ENCODE measurements at regions not wholly inside any gene's neighbourhood (a gene's known extent, or its start where the extent isn't known, plus 50 kb on each side); places are given as distances from the start of the nearest gene placed in this dataset.

DNA sequence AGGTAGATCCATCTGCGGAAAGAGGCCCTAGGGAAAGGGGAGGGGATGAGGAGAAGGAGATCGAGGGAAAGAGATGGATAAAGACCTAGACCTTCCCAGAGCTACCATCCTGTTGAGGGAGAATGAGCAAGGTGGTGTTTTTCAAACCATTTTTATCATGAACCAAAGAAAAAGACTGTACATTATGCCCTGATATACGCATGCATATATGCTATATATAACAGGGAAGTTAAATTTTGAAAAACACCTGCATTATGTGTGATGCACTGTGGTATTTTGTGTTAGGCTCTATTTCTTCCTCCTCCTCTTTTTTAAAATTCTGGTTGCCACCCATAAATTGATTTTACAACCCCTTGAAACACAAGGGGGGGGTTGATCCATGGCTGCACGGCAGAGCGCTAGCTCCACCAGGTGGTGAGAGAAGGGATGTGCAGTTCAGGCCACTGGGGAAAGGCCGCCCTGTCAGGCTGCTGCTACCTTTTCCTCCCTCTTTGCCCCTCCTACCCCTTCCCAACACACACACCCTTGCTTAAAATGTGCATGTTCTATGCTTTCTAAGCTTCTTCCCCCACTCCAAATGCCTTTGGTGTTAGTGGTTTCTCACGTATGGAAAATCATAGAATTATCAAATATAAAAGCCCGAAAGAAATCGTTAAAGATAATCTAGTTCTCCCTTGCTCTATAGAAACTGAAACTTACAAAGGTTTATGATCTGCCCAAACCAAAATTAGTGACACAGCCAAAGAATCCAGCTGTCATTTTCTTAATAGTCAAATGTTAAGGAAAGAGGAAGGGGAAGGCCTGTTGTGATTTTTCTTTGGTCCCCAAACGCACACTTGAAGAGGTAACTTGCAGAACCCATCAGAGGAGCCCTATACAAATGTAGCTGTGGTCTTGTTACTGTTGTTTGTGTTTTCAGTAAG lies 262.0 kb upstream of the UMPS start:
- Mint-ChIP-seq H3K4me1 (no peaks in the 10 kb centered on the region), H3K27ac (no peak overlapping the region), H3K27me3 (peaks cover 18% of the 10 kb centered on the region), H3K4me3 (no peak overlapping the region), H3K36me3 (ENCODE audit: low read depth) (no peaks in the 10 kb centered on the region), H3K9me3 (no peaks in the 10 kb centered on the region)
- intact Hi-C loops (cut with micrococcal nuclease): loop anchor here (5.0 kb wide), 1 partner anchor 116 kb away; no protein-coding TSS in a partner anchor
- DNase-seq: peak; percentile 75

DNA sequence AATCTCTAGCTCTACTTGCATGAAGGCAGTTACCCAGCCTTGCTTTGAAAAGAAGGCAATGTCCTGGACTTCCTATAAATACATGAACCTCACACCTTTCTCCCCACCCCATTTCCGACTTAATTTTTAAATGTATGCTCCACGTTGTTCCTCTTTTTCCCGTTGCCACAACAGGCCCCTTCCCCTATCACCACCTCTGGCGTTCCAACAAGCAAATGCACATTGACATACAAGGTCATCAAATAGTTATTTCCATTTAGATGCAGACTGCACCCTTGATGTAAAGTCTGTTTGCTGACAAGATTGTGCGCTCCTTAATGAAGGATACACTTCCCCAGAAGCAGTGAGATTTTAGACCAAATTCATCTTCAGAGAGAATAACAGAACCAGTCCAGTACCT lies 260.7 kb upstream of the UMPS start:
- intact Hi-C loops (cut with micrococcal nuclease): loop anchor here (5.0 kb wide), 1 partner anchor 117 kb away; no protein-coding TSS in a partner anchor
- no peak for DNase-seq
- Mint-ChIP-seq H3K36me3 (ENCODE audit: low read depth) (no peaks in the 10 kb centered on the region), H3K27ac (no peak overlapping the region), H3K27me3 (peaks cover 16% of the 10 kb centered on the region), H3K4me1 (no peaks in the 10 kb centered on the region), H3K4me3 (no peak overlapping the region), H3K9me3 (no peaks in the 10 kb centered on the region)

DNA sequence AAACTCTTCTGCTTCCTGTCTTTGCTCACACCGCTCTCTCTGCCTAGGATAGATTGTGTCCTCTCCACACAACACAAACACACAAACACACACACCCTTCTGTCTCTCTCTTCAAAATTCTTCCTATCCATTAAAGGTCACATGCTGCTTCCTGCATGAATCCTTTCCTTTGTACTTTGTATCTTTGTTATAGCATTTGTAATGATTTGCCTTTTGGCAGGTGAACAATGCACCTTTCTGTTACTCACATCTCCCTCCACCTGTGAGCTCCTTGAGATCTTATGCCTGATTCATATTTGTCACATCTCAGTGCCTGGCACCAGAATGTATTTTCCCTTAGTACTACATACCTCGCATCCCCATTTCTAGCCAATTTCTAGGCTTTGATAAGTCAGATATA lies 251.4 kb upstream of the UMPS start:
- H3K27me3 Mint-ChIP-seq: peaks cover 20% of the 10 kb centered on the region
- no peaks in the 10 kb centered on the region for H3K36me3 Mint-ChIP-seq (ENCODE audit: low read depth)
- no peak for DNase-seq
- no peak overlapping the region for H3K27ac Mint-ChIP-seq
- no peak overlapping the region for H3K4me3 Mint-ChIP-seq
- no peaks in the 10 kb centered on the region for H3K9me3 Mint-ChIP-seq
- no peaks in the 10 kb centered on the region for H3K4me1 Mint-ChIP-seq
- intact Hi-C loops (cut with micrococcal nuclease): no loop called here

DNA sequence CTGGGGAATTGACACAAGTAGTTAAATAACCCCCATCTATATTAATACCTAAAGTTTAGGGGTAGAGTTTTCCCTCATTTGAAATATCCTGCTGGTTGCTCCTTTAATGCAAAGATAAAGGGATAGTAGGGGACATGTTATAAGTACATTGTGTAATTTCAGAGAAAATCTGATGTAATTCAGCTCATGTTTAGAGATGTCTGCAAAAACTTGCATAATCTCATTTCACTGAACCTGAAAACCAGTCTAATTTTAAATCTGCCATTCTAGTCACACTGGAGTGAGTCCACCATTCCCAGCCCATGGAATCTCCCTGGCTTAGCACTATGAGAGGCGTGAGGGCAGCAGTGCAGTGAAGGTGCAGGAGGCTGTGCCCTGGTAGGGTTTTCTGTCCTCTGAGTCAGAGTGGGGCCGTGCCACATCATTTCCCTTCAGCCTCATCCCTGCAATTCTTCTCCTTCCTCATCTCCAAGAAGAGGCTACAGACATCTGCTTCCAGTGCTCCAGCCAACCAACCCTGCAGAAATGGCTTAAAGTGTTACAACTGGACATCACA lies 246.3 kb upstream of the UMPS start:
- no peak overlapping the region for H3K4me3 Mint-ChIP-seq
- peaks cover 16% of the 10 kb centered on the region for H3K27me3 Mint-ChIP-seq
- intact Hi-C loops (cut with micrococcal nuclease): no loop called here
- H3K4me1 Mint-ChIP-seq: no peaks in the 10 kb centered on the region
- DNase-seq: no peak
- no peaks in the 10 kb centered on the region for H3K9me3 Mint-ChIP-seq
- no peaks in the 10 kb centered on the region for H3K36me3 Mint-ChIP-seq (ENCODE audit: low read depth)
- no peak overlapping the region for H3K27ac Mint-ChIP-seq

DNA sequence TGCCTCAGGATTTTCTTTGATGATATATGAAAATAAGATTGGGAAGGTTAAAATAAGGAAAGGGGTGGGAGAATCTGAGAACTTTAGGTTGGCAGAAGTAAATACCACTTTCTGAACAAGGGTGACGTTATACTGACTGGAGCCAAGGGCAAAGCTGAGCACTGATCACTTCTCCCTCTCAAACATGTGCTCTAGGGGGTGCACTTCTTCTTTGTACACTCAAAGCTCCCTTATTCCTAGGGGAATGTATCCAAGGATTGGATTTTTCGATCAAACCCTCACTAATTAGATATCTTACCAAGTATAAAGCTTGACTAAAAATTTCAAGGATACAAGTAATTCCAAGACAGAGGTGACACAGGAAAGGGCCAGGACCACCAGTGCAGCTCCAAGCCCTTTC lies 243.9 kb upstream of the UMPS start:
- intact Hi-C loops (cut with micrococcal nuclease): no loop called here
- Mint-ChIP-seq H3K9me3 (no peaks in the 10 kb centered on the region), H3K27ac (no peak overlapping the region), H3K27me3 (peaks cover 18% of the 10 kb centered on the region), H3K4me3 (no peak overlapping the region), H3K36me3 (ENCODE audit: low read depth) (no peaks in the 10 kb centered on the region), H3K4me1 (peaks cover 1% of the 10 kb centered on the region)
- DNase-seq: no peak

DNA sequence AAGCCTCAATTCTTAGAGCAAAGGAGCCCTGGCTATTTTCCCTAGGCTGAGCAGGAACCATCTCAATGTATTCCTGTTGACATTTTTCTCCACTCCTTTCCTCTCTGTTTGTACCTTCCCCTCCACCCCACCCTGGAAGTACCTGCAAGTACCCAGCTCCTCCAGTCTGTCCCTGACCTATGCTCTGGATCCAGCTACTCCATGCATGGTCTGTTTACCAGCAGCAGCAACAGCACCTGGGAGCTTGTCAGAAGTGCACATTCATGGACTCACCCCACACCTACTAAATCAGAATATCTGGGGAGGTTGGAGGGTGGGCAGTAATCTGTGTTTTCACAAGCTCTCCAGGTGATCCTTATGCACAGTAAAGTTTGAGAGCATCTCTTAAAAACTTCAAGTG lies 240.7 kb upstream of the UMPS start:
- DNase-seq: no peak
- Mint-ChIP-seq H3K27me3 (peaks cover 11% of the 10 kb centered on the region), H3K4me3 (no peak overlapping the region), H3K9me3 (no peaks in the 10 kb centered on the region), H3K27ac (no peak overlapping the region), H3K36me3 (ENCODE audit: low read depth) (no peaks in the 10 kb centered on the region), H3K4me1 (peaks cover 3% of the 10 kb centered on the region)
- intact Hi-C loops (cut with micrococcal nuclease): no loop called here

DNA sequence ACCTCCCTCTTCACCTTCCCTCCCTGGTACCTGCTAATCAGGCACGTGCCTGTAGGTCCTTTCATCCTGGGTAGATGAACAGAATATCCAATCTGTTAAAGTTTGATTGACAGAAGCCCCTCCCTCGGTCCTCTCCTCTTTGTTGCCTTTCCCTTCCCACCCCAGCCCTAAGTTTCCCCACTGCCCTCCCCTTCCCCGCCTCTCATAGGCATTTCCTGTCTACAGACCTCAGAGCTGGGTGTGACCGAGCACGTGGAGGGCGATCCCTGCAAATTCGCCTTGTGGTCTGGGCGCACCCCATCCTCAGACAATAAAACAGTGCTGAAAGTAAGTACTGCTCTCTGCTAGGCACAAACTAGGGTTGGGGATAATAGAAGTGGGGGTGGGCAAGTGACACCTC lies 239.2 kb upstream of the UMPS start:
- intact Hi-C loops (cut with micrococcal nuclease): loop anchor here (5.0 kb wide), 1 partner anchor 61 kb away; no protein-coding TSS in a partner anchor
- Mint-ChIP-seq H3K4me3 (no peak overlapping the region), H3K36me3 (ENCODE audit: low read depth) (no peaks in the 10 kb centered on the region), H3K4me1 (peaks cover 3% of the 10 kb centered on the region), H3K9me3 (no peaks in the 10 kb centered on the region), H3K27me3 (peaks cover 7% of the 10 kb centered on the region), H3K27ac (no peak overlapping the region)
- no peak for DNase-seq

DNA sequence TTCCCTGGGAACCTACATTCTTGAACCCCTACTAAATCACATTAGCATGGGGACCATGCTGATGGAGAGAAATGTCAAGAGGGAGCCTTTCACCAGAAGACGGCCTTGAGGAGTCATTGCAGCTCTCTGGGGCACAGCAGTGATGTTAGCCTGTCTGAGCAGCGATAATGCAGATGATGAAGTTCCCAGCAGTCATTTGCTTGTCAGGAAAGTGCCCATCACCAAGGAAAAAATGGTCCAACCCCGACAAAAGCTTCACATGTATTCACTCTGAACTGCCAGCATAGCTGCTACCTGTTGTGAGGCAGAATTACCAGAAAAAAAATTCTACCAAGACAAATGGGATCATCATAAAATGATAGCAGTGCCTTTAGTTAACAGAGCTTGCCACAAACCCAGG lies 238.4 kb upstream of the UMPS start:
- Mint-ChIP-seq H3K27me3 (peaks cover 9% of the 10 kb centered on the region), H3K4me3 (no peak overlapping the region), H3K27ac (no peak overlapping the region), H3K9me3 (no peaks in the 10 kb centered on the region), H3K36me3 (ENCODE audit: low read depth) (no peaks in the 10 kb centered on the region), H3K4me1 (peaks cover 3% of the 10 kb centered on the region)
- no peak for DNase-seq
- intact Hi-C loops (cut with micrococcal nuclease): loop anchor here (5.0 kb wide), 1 partner anchor 60 kb away; no protein-coding TSS in a partner anchor

DNA sequence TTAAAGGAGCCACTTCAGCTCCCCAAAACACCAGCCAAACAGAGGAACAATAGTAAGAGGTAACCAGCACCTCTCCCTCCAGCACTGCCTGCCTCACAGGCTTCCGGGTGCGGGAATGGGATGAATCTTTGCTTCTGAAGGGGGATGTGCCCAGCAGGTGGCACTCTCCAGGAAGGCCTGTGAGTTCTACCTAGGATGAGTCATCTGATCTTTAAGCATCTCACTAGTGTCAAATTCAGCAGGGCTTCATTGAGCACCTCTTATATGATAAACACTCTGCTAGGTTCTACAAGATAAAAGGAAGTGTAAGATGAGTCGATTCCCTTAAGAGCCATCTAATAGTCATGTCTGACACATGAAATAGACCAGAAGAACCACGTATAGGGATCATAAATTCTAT lies 237.4 kb upstream of the UMPS start:
- Mint-ChIP-seq H3K27me3 (peaks cover 7% of the 10 kb centered on the region), H3K9me3 (no peaks in the 10 kb centered on the region), H3K27ac (no peak overlapping the region), H3K4me1 (peaks cover 3% of the 10 kb centered on the region), H3K4me3 (no peak overlapping the region), H3K36me3 (ENCODE audit: low read depth) (no peaks in the 10 kb centered on the region)
- intact Hi-C loops (cut with micrococcal nuclease): loop anchor here (5.0 kb wide), 1 partner anchor 59 kb away; no protein-coding TSS in a partner anchor
- DNase-seq: peak; percentile 57

DNA sequence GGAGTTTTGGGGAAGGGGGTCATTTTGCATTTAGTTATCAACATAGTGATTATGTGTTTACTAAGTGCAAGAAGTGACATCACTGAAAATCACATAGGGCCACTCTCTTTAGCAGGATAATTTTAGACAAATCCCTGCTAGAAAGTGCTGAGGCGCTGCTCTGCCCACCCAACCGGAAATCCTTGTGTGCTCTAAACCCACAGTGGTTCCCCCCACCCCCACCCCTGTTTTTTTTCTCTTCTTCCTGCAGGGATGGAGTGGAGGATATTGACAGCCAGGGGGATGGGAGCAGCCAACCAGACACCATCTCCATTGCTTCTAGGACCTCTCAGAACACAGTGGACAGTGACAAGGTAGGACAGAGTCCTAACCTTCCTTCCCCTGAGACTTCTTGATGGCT lies 234.2 kb upstream of the UMPS start:
- Mint-ChIP-seq H3K4me3 (no peak overlapping the region), H3K27me3 (peaks cover 9% of the 10 kb centered on the region), H3K36me3 (ENCODE audit: low read depth) (no peaks in the 10 kb centered on the region), H3K27ac (no peak overlapping the region), H3K9me3 (no peaks in the 10 kb centered on the region), H3K4me1 (peaks cover 3% of the 10 kb centered on the region)
- no peak for DNase-seq
- intact Hi-C loops (cut with micrococcal nuclease): no loop called here

DNA sequence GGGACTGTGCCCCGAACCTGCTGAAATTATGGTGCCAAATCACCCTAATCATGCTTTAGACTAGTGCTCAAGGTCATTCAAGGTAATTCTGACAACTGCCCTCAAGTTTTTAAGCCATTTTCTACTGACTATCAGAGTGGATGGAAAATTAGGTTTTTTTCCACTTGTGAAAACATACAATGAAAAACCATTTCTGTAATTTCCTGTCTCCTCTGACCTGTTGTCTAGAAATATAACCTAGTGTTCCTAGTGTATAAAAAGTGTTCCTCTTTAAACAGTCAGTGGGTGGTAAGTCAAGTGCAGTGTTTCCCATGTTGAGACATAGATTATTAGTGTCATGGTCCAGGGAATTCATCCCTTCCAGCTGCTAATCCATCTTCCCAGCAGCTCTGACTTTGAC lies 232.8 kb upstream of the UMPS start:
- Mint-ChIP-seq H3K36me3 (ENCODE audit: low read depth) (no peaks in the 10 kb centered on the region), H3K4me1 (no peaks in the 10 kb centered on the region), H3K27ac (no peak overlapping the region), H3K27me3 (peaks cover 15% of the 10 kb centered on the region), H3K9me3 (no peaks in the 10 kb centered on the region), H3K4me3 (no peak overlapping the region)
- intact Hi-C loops (cut with micrococcal nuclease): no loop called here
- no peak for DNase-seq

DNA sequence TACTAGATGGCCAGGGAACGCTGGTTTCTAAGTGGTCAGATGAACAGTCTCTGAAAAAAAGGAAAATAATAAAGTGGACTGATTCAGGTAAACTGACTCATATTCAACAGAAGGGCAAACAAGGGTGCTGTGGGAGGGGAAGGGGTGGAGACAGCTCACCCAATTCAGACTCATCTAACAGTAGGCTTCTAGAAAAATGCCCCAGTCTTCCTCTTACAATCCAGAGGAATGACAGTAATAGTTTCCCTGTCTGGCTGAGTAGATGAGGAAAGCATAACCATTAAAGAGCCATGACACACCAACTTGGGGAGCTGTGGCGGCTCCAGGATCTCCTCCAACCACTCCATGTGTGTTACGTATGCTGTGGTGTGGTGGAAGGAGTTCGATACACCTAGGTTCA lies 231.4 kb upstream of the UMPS start:
- no peaks in the 10 kb centered on the region for H3K4me1 Mint-ChIP-seq
- no peaks in the 10 kb centered on the region for H3K9me3 Mint-ChIP-seq
- no peaks in the 10 kb centered on the region for H3K36me3 Mint-ChIP-seq (ENCODE audit: low read depth)
- no peak for DNase-seq
- no peak overlapping the region for H3K4me3 Mint-ChIP-seq
- no peak overlapping the region for H3K27ac Mint-ChIP-seq
- intact Hi-C loops (cut with micrococcal nuclease): no loop called here
- H3K27me3 Mint-ChIP-seq: peaks cover 15% of the 10 kb centered on the region

DNA sequence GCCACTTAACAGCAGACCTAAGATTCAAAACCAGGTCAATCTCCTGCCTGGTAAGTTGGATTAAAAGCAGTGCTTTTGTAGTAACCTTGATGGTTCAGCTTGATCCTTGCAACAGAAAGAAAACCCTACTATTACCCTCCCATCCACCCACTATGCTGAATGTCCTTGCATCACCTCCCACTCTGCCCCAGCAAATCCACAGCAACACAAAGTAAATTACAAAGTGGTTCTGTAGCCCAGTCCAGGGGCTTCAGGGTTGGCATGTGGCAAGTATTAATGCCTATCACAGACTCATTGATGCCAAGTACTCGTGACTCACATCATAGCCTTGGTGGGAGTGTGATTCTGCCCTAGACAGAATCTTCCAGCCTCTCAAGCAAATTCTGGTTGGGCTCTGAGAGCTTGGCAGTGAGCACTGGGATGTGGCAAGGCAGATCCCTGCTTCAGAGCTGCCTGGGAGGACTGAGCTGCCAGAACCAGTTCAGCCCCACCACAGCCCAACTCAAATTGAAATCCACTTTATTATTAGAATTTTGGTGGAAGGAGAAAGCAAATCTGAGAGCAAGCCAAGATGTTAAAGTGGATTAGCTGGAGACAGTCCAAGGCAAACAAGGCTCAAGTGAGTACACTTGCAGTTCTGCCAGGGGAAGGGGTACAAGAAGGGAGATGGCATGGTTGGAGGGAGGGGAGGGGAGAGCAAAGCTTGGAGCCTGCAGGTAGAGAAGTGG lies 225.8 kb upstream of the UMPS start:
- no peaks in the 10 kb centered on the region for H3K9me3 Mint-ChIP-seq
- H3K36me3 Mint-ChIP-seq (ENCODE audit: low read depth): no peaks in the 10 kb centered on the region
- peaks cover 24% of the 10 kb centered on the region for H3K27me3 Mint-ChIP-seq
- H3K27ac Mint-ChIP-seq: no peak overlapping the region
- no peak overlapping the region for H3K4me3 Mint-ChIP-seq
- no peaks in the 10 kb centered on the region for H3K4me1 Mint-ChIP-seq
- no peak for DNase-seq
- intact Hi-C loops (cut with micrococcal nuclease): no loop called here

DNA sequence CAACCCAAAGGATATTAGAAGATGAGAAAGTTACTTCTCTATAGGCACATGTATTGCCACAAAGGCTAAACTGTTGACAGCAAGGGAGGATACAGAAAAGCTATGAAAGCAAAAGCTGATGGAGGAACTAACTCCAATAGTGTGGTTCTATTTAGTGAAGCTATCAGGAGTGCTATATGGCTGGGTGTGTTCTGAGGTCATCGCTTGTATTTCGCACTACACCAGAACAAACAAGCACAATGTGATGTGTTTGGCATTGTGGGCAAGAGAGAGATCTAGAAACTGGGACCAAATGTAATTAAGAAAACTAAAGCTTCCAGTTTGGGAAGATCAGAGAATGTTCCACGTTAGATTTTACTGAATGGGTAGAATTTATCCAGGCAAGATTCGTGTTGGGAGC lies 220.4 kb upstream of the UMPS start:
- intact Hi-C loops (cut with micrococcal nuclease): no loop called here
- no peak for DNase-seq
- no peak overlapping the region for H3K27ac Mint-ChIP-seq

More for the DNA sequence above, 220.4 kb upstream of the UMPS start:
- no peaks in the 10 kb centered on the region for H3K9me3 Mint-ChIP-seq
- no peaks in the 10 kb centered on the region for H3K36me3 Mint-ChIP-seq (ENCODE audit: low read depth)
- no peaks in the 10 kb centered on the region for H3K4me1 Mint-ChIP-seq
- no peak overlapping the region for H3K4me3 Mint-ChIP-seq
- peaks cover 18% of the 10 kb centered on the region for H3K27me3 Mint-ChIP-seq

Data from activated CD4-positive, alpha-beta T cell treated with anti-CD3 and anti-CD28 coated beads, Interleukin-2, amount 10 ng/mL, durations not matched to agents 24 days and 14 days (primary cell).